NCI-H128 (cell line): ENCODE measurements at regions not wholly inside any gene's neighbourhood (a gene's known extent, or its start where the extent isn't known, plus 50 kb on each side); places are given as distances from the start of the nearest gene placed in this dataset.
A peak's percentile ranks its signal among the peaks of the same experiment; 100 is the strongest.
"Not testable (repeated sequence)": the region's sequence is repeated elsewhere in the genome, so short reads cannot be mapped to it uniquely, and the experiment has no call there.

Experiments used
- DNase-seq: peaks from one replicate; lab custom pipeline; 2025; ENCODE audit not compliant: unreplicated experiment; lab: John Stamatoyannopoulos, UW

- DNase-seq: no peak
Measured at GRCh38 chr7:67608806-67609205, 612.2 kb downstream of the TYW1 start.

- DNase-seq: no peak
Measured at GRCh38 chr7:67610897-67611296, 614.3 kb downstream of the TYW1 start.

- no peak for DNase-seq
Measured at GRCh38 chr7:67614843-67615242, 618.2 kb downstream of the TYW1 start.

GRCh38 chr7:67616517-67616916 is 619.9 kb downstream of the TYW1 start:
- no peak for DNase-seq

GRCh38 chr7:67618556-67619162 is 622.0 kb downstream of the TYW1 start:
- DNase-seq: no peak

GRCh38 chr7:67619175-67619574 is 622.5 kb downstream of the TYW1 start:
- peak; percentile 22 for DNase-seq

- DNase-seq: no peak
Measured at GRCh38 chr7:67620216-67620933, 623.7 kb downstream of the TYW1 start.

- no peak for DNase-seq
Measured at GRCh38 chr7:67621704-67622103, 625.1 kb downstream of the TYW1 start.

- peak; percentile 76 for DNase-seq
Measured at GRCh38 chr7:67625257-67625737, 628.7 kb downstream of the TYW1 start.

GRCh38 chr7:67631476-67631875 is 634.8 kb downstream of the TYW1 start:
- DNase-seq: no peak

- no peak for DNase-seq
Measured at GRCh38 chr7:67635271-67635670, 638.6 kb downstream of the TYW1 start.

- no peak for DNase-seq
Measured at GRCh38 chr7:67636348-67637022, 639.9 kb downstream of the TYW1 start.

- DNase-seq: no peak
Measured at GRCh38 chr7:67637023-67637358, 640.4 kb downstream of the TYW1 start.

- not testable (repeated sequence) for DNase-seq
Measured at GRCh38 chr7:67642542-67642941, 645.9 kb downstream of the TYW1 start.

- no peak for DNase-seq
Measured at GRCh38 chr7:67644151-67644550, 647.5 kb downstream of the TYW1 start.

- no peak for DNase-seq
Measured at GRCh38 chr7:67652937-67653336, 656.3 kb downstream of the TYW1 start.

GRCh38 chr7:67653856-67654454 is 657.3 kb downstream of the TYW1 start:
- no peak for DNase-seq

- DNase-seq: no peak
Measured at GRCh38 chr7:67654642-67655041, 658.0 kb downstream of the TYW1 start.

GRCh38 chr7:67655168-67655567 is 658.5 kb downstream of the TYW1 start:
- DNase-seq: no peak

- DNase-seq: no peak
Measured at GRCh38 chr7:67659091-67659490, 662.5 kb downstream of the TYW1 start.

- DNase-seq: no peak
Measured at GRCh38 chr7:67662804-67663203, 666.2 kb downstream of the TYW1 start.

GRCh38 chr7:67663644-67664043 is 667.0 kb downstream of the TYW1 start:
- DNase-seq: no peak
